ENCODE measurements at regions not wholly inside any gene's neighbourhood (a gene's known extent, or its start where the extent isn't known, plus 50 kb on each side); places are given as distances from the start of the nearest gene placed in this dataset.

DNA sequence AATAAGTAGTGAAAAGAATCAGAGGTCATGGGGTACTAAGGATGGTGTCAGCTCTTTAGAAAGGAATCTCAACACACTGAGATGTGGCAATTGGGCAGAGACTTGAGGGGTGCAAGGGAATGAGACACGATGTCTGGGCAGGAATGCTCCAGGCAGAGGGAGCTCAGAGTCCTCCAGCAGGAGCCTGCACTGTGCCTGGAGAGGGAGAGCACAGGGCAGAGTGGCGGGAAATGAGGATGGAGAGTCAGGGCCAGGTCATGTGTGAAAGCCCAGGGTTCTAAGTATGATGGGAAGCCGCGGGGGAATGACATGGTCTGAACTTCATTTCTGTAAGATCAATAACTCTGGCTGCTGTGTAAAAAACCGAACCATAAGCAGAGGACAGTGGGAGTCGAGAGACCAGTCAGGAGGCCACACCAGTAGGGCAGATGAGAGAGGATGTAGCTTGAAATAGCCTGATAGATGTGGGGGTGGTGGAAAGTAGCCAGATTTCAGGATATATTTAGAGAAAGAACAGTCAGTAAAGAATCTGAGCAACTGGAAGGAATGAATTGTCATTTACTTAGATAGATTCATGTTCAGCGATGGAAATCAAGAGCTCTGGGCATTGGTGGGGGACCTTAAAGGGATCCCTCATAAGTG lies 133.4 kb upstream of the DTNBP1 start:
- no peaks in the 10 kb centered on the region for H4K20me1 ChIP-seq (ENCODE audit: control insufficient read depth, insufficient read depth)
- RAD21 ChIA-PET (ENCODE audit: unreplicated experiment), result no interaction called here
- FAIRE-seq, result no peak
- BruUV-seq (replicated peaks), result no TSS peak
- H3K4me2 ChIP-seq (ENCODE audit: control insufficient read depth, insufficient read depth), result no peak overlapping the region
- H2AFZ ChIP-seq (ENCODE audit: control insufficient read depth, low read depth, low read length), result no peak overlapping the region
- TF ChIP-seq SMAD1 (IDR thresholded peaks at IDR 0.05; ENCODE audit: low read depth, partially characterized antibody) (no peak), MEF2B (IDR thresholded peaks at IDR 0.05; ENCODE audit: partially characterized antibody, poor library complexity, severe bottlenecking) (no peak), STAT3 (IDR thresholded peaks at IDR 0.05; ENCODE audit: low read depth, low read length) (no peak), CBFB (IDR thresholded peaks at IDR 0.05; ENCODE audit: low read depth) (no peak), EZH2 (IDR thresholded peaks at IDR 0.05; ENCODE audit: borderline replicate concordance, control insufficient read depth, low read depth, low read length) (no peak), RBBP5 (conservative IDR thresholded peaks at IDR 0.05) (no peak)
- no peaks in the 10 kb centered on the region for H3K79me2 ChIP-seq (ENCODE audit: control insufficient read depth, insufficient read depth, low read length)
- H3K27ac ChIP-seq (ENCODE audit: control insufficient read depth, insufficient read depth), result no peak overlapping the region
- in situ Hi-C loops (cut with MboI), result no loop called here
- H3K9ac ChIP-seq (ENCODE audit: control insufficient read depth, insufficient read depth, low read length), result no peak overlapping the region
- DNase-seq (ENCODE audit: low read depth, low spot score), result no peak
- WGBS (ENCODE audit: insufficient coverage, insufficient replicate concordance, low lambda C conversion rate, missing lambda C conversion rate), result 49% methylated on average over 7 of the region's 7 CpGs
- CTCF ChIA-PET, result interaction anchor here (1.1 kb wide), 1 partner anchor 14 kb away, joined by 5 read pairs; no protein-coding TSS in a partner anchor
- POLR2A ChIA-PET, result interaction anchor here (0.6 to 1.8 kb wide), 5 partner anchors 14 to 1357 kb away, joined by 3 to 5 read pairs (median 5); no protein-coding TSS in a partner anchor
- H3K4me3 ChIP-seq, result no peak overlapping the region
- no peak for ATAC-seq
- no peaks in the 10 kb centered on the region for H3K4me1 ChIP-seq (ENCODE audit: control insufficient read depth, insufficient read depth, low read length)
- intact Hi-C loops (cut with micrococcal nuclease; ENCODE audit: unreplicated experiment), result no loop called here
- no peaks in the 10 kb centered on the region for H3K36me3 ChIP-seq (ENCODE audit: control insufficient read depth in 2 of 2, insufficient read depth in 2 of 2, low read length in 1 of 2)
- SMC1A ChIA-PET (ENCODE audit: uncharacterized antibody, unreplicated experiment), result interaction anchor here (0.6 to 1.2 kb wide), 4 partner anchors 14 to 926 kb away, joined by 3 read pairs; no protein-coding TSS in a partner anchor
- H3K9me3 ChIP-seq (replicated peaks; ENCODE audit: control insufficient read depth, insufficient read depth, low read length), result peaks cover 3% of the 10 kb centered on the region; the same call in 1 of the 3 replicates
- H3K27me3 ChIP-seq (replicated peaks in 1 of 2; ENCODE audit: control insufficient read depth in 2 of 2, insufficient read depth in 2 of 2, low read length in 1 of 2), result no peaks in the 10 kb centered on the region

DNA sequence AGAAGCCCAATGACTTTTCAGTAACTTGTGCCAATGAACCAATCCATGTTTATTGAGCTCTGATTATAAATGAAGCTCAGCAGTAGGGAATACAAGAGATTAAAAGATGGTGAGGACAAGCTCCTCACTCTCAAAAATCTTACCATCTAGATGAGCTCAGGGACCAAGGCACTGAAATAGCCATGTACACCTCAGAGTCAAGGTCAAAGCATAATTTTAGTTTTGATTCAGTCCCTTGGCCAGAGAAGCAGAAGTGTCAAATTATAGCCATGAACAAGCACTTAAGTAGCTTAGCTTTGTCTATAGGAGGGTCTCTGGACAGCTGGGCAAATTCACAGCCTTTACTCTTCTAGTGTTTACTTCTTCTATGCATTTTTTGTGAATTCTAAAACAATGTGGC lies 131.0 kb upstream of the DTNBP1 start:
- Histone ChIP-seq H3K79me2 (ENCODE audit: control insufficient read depth, insufficient read depth, low read length) (no peaks in the 10 kb centered on the region), H3K4me1 (ENCODE audit: control insufficient read depth, insufficient read depth, low read length) (no peaks in the 10 kb centered on the region), H3K4me2 (ENCODE audit: control insufficient read depth, insufficient read depth) (no peak overlapping the region), H3K4me3 (no peak overlapping the region), H3K27ac (ENCODE audit: control insufficient read depth, insufficient read depth) (no peak overlapping the region), H3K9ac (ENCODE audit: control insufficient read depth, insufficient read depth, low read length) (no peak overlapping the region), H3K27me3 (replicated peaks in 1 of 2; ENCODE audit: control insufficient read depth in 2 of 2, insufficient read depth in 2 of 2, low read length in 1 of 2) (no peaks in the 10 kb centered on the region), H2AFZ (ENCODE audit: control insufficient read depth, low read depth, low read length) (no peak overlapping the region), H3K9me3 (replicated peaks; ENCODE audit: control insufficient read depth, insufficient read depth, low read length) (peaks cover 3% of the 10 kb centered on the region; the same call in 1 of the 3 replicates), H4K20me1 (ENCODE audit: control insufficient read depth, insufficient read depth) (no peaks in the 10 kb centered on the region), H3K36me3 (ENCODE audit: control insufficient read depth in 2 of 2, insufficient read depth in 2 of 2, low read length in 1 of 2) (no peaks in the 10 kb centered on the region)
- ATAC-seq (no peak), FAIRE-seq (no peak), DNase-seq (ENCODE audit: low read depth, low spot score) (no peak)
- no TSS peak for BruUV-seq (replicated peaks)
- SMC1A ChIA-PET (ENCODE audit: uncharacterized antibody, unreplicated experiment), result interaction anchor here (0.9 to 2.2 kb wide), 11 partner anchors 10 to 104 kb away, joined by 3 to 13 read pairs (median 4); no protein-coding TSS in a partner anchor
- in situ Hi-C loops (cut with MboI), result no loop called here
- POLR2A ChIA-PET, result interaction anchor here (1.7 kb wide), 1 partner anchor 17 kb away, joined by 5 read pairs; no protein-coding TSS in a partner anchor
- RAD21 ChIA-PET (ENCODE audit: unreplicated experiment), result interaction anchor here (0.8 to 2.0 kb wide), 8 partner anchors 10 to 335 kb away, joined by 3 to 7 read pairs (median 4); partner anchors contain the start of gene MYLIP
- TF ChIP-seq IKZF1 (conservative IDR thresholded peaks at IDR 0.05) (no peak), CHD2 (IDR thresholded peaks at IDR 0.05; ENCODE audit: borderline replicate concordance, low read depth, low read length) (no peak), LARP7 (IDR thresholded peaks at IDR 0.05) (no peak), CREM (IDR thresholded peaks at IDR 0.05; ENCODE audit: low read depth) (no peak), MYB (IDR thresholded peaks at IDR 0.05; ENCODE audit: borderline replicate concordance, low read depth, low read length) (no peak)
- intact Hi-C loops (cut with micrococcal nuclease; ENCODE audit: unreplicated experiment), result no loop called here
- CTCF ChIA-PET, result interaction anchor here (1.1 to 2.0 kb wide), 5 partner anchors 13 to 102 kb away, joined by 3 to 6 read pairs (median 3); no protein-coding TSS in a partner anchor

Measured in GM12878 (cell line).